HG02973 (cell line): ENCODE measurements at regions not wholly inside any gene's neighbourhood (a gene's known extent, or its start where the extent isn't known, plus 50 kb on each side); places are given as distances from the start of the nearest gene placed in this dataset.
"Not testable (repeated sequence)": the region's sequence is repeated elsewhere in the genome, so short reads cannot be mapped to it uniquely, and the experiment has no call there.

Experiments
- ATAC-seq: cut with Tn5 transposase; IDR thresholded peaks from one replicate; pipeline ENCODE4 v1.9.1; 2021; ENCODE audit warnings: moderate library complexity; ENCODE audit not compliant: unreplicated experiment

DNA sequence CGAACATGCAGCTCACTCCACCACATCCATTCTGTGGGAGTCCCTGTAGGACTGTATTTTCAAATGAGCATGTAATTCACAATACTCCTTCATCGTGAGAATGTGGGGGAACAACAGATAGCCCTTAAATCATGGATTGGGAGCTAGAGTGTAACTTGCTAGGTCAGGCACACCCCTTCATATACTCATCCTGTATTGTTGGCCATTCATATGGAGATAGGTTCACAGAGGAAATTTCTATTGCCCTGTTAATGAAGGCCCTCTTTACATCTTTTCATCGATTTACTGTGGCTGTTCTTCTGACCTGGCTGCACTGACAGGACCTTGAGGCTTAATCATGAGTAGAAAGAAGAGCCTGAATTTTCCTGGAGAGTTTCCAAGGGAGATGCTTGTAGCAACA lies 193.8 kb upstream of the DPP10 start:
- no peak for ATAC-seq

DNA sequence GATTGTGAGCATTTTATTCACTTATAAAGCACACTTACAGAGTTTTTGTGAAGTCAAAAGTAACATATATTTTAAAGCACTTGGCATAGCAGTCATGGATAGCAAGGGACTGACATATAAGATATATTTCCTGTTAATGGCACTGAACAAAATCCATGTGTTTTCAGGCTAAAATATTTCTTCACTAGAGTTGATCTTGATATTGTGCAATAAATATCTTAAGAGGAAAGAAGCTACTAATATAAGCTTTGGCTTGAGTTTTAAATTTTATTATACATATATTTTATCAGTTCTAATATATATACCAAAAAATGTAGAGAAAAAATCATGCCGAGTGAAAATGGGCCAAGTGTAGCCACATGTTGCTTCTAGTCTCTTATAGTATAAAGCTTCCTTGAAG lies 189.7 kb upstream of the DPP10 start:
- no peak for ATAC-seq

- no peak for ATAC-seq
These were observed 187.6 kb upstream of the DPP10 start for GRCh38 chr2:114254875-114255274.

DNA sequence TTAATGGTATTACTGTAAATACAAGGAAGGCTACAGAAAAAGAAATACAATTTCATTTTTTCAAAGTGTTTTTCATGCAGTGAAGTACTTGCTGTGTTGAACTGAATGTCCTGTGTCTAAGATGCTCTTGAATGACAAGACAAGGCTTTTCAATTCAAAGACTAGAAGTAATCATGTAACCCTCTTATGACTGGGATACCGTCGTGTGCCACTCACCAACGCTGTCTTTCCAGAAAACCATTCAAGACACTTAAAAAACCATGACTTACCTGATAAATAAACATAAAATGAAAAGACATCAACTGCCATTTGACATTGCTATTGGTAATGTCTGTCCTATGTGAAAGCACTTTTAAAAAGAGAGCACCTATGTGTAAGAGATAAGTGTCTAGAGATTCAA lies 183.1 kb upstream of the DPP10 start:
- no peak for ATAC-seq

- no peak for ATAC-seq
These were observed 181.1 kb upstream of the DPP10 start for GRCh38 chr2:114261366-114261765.

DNA sequence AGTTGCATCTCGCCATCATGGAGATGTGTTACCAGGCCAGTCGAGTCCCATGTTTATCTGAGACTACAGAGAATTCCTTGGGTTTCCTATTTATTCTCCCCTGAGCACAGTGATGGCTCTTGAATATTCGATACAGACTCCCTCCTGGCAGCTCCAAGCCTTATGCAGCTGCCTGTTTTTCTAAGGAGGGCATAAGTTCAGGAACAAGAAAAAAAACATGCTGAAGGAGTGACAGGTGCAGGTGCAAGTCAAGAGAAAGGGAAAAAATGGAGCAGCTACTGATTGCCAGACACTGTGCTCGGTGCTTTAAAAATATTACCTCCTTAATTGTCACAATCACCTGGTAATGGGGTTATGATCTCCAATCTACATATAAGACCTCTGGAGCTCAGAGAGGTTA lies 177.2 kb upstream of the DPP10 start:
- no peak for ATAC-seq

DNA sequence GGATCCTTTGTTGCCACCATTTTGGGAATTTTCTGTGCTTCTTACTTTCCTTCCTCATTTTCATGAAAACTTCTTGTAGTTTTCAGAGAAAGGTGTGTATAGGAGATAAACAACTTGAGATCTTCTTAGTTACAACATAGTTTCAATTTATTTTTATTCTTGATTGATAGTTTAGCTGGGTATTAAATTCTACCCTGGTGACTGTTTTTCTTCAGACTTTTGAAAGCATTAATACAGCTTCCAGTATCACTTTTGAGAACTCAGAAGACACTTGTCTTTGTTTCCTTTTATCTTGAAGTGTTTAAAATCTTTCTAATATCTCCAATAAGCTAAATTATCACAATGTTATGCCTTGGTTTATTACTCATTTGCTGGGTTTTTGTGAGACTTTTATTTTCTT lies 167.5 kb upstream of the DPP10 start:
- no peak for ATAC-seq

DNA sequence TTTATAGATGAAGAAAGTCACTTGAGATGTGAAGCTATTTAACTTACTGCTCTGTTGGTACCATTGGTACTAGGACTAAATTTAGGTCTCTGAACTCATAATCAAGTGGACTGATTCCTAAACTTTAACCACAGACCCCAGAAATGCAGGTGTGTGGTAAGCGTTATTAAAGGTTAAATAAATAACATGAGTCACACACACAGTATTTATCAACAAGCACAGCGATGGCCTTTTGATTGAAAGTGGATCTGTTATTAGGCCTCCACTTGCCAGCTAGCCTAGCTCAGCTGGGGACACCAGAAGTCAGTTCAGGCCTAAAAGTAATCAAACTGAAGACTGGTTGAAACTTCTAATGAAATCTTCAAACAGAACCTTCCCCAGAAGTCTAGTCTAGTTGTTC lies 161.3 kb upstream of the DPP10 start:
- no peak for ATAC-seq

- ATAC-seq: no peak
These were observed 158.7 kb upstream of the DPP10 start for GRCh38 chr2:114283774-114284173.

DNA sequence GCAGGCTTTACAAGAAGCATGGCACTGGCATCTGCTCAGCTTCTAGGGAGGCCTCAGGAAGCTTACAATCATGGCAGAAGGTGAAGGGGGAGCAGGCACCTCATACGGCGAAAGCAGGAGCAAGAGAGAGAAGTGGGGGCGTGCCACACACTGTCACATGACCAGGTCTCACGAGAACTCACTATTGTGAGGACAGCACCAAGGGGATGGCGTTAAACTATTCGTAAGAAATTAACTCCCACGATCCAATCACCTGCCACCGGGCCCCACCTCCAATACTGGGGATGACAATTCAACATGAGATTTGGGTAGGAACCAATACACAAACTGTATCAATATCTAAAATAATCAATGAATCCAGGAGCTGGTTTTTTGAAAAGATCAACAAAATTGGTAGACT lies 156.0 kb upstream of the DPP10 start:
- no peak for ATAC-seq

DNA sequence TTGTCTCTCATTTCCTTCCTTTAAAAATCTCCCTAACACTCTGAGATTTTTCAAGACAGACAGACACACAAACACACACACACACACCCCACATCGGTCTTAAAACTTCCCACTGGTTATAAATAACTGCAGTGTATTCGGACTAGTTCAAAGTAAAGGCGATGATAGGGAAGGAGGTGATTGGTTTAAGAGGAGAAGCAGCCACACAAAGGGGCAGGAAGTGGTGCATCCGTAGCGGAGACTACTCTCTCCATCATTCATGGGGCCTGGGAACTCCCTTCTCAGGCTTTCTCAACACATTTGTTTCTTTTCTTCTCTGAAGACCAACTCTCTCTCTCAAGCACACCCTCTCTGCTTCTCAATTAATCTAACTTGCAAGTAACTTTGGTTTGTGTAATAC lies 149.1 kb upstream of the DPP10 start:
- no peak for ATAC-seq

- no peak for ATAC-seq
These were observed 147.7 kb upstream of the DPP10 start for GRCh38 chr2:114294741-114295140.

DNA sequence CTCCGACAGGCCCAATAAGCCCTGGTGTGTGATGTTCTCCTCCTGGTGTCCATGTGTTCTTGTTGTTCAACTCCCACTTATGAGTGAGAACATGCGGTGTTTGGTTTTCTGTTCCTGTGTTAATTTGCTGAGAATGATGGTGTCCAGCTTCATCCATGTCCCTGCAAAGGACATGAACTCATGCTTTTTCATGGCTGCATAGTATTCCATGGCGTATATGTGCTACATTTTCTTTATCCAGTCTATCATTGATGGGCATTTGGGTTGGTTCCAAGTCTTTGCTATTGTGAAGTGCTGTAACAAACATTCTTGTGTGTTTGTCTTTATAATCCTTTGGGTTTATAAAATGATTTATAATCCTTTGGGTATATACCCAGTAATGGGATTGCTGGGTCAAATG lies 142.1 kb upstream of the DPP10 start:
- ATAC-seq: not testable (repeated sequence)

DNA sequence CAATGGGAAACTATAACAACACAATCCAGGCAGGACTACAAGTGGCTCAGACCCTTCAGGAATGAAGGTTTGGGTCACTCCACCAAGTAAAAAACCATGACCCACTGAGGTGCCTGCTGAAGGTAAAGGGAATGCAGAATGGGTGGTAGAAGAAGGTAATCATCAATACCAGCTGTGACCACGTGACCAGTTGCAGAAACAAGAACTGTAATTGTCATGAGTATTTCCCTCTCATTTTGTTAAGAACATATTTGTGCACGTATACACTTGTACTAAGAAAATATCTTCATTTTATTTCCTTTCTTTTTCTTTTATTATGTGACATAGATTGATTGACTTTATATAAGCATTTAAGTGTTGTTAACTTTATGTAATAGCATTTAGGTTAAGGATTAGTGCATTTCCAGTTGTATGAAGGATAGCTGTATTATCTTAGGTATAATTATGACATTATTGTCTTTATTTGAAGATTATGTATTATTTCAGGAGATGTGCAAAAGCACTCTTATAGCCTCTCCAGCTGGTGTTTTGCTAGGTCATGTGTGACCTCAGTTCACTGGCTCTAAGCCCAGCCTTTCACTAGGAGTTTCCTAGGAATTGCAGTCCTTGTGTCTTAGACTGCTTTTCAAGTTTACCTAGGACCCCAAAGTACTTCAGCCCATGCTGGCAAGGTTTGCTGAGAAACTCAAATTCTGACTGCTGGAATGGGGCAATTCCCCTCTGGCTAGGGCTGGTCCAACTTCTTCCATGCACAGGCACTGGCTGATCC lies 125.7 kb upstream of the DPP10 start:
- no peak for ATAC-seq

GRCh38 chr2:114330594-114330993 lies 111.8 kb upstream of the DPP10 start:
- ATAC-seq: no peak

DNA sequence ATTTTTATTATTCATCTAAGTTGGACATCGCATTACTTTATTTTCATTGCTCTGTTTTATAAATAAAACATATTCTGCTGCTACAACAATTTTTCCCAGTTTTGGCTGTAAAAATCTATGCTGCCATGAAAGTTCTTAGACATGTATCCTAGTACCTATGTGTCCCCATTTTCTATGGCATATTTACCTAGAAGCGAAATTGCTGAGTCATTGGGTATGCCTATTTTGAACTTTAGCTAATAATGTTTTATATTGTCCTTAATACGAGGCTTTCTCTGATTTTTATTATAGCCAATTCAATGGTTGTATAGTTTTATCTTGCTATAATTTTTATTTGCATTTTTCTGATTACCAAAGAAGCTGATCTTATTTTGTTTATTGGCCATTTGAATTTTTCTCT lies 110.5 kb upstream of the DPP10 start:
- no peak for ATAC-seq

- ATAC-seq: no peak
These were observed 97.2 kb upstream of the DPP10 start for GRCh38 chr2:114345246-114345645.

GRCh38 chr2:114346658-114347057 lies 95.8 kb upstream of the DPP10 start:
- ATAC-seq: no peak

GRCh38 chr2:114350186-114350725 lies 92.2 kb upstream of the DPP10 start:
- ATAC-seq: no peak

DNA sequence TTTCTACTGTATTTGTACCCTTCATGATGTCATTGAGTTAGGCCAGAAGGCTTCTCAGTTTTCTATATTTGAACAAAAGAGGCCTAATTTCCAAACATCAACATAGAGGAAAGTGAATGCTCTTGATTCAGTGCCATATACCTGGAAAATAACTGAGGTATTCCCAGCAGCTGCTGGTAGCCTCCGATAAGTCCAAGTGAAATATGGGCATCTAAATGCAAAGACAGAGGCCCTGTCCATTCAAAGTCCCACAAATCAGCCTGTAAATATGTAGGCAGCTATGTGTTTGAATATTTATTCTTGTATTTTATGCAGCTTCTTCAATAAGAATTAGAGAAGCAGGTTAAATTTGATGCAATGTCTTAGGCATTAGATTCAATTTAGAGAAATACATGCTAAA lies 89.5 kb upstream of the DPP10 start:
- no peak for ATAC-seq

DNA sequence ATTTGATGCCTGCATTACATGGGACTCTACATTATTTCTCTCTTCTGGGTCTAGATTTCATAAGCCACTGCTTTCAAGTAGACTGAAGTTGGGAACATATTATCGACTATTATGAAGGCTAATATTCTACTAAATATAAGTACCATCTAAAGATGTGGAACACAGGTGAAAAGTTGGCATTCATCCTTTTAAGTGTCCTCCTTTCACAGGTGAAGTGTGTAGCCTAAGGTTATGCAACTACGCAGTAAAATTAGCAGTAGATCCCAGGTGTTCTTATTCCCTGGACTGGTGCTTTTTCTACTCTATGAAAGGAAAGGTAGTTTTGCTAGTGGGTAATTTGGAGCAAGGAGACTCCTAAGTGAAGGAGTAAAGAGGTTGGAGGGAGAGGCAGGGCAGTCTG lies 88.2 kb upstream of the DPP10 start:
- ATAC-seq: no peak

GRCh38 chr2:114368705-114369104 lies 73.7 kb upstream of the DPP10 start:
- no peak for ATAC-seq

- not testable (repeated sequence) for ATAC-seq
These were observed 70.7 kb upstream of the DPP10 start for GRCh38 chr2:114371721-114372120.
